ENCODE measurements at regions not wholly inside any gene's neighbourhood (a gene's known extent, or its start where the extent isn't known, plus 50 kb on each side); places are given as distances from the start of the nearest gene placed in this dataset.
"Not testable (repeated sequence)": the region's sequence is repeated elsewhere in the genome, so short reads cannot be mapped to it uniquely, and the experiment has no call there.

DNA sequence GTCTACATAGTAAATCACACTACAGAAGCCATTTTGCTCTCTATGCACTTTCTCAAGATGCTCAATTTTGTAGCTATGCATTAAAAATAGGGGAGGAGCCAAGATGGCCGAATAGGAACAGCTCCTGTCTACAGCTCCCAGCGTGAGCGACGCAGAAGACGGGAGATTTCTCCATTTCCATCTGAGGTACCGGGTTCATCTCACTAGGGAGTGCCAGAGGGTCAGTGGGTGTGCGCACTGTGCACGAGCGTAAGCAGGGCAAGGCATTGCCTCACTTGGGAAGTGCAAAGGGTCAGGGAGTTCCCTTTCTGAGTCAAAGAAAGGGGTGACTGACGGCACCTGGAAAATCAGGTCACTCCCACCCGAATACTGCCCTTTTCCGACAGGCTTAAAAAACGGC, 699.8 kb downstream of the XPNPEP1 start:
- H3K4me3 ChIP-seq; H3K27me3 ChIP-seq (replicated peaks); H3K36me3 ChIP-seq; H3K9me3 ChIP-seq (replicated peaks); H3K27ac ChIP-seq; DNase-seq (ENCODE audit: low read depth in 1 of 2, low spot score in 2 of 2); H3K4me1 ChIP-seq (replicated peaks): not testable (repeated sequence)

DNA sequence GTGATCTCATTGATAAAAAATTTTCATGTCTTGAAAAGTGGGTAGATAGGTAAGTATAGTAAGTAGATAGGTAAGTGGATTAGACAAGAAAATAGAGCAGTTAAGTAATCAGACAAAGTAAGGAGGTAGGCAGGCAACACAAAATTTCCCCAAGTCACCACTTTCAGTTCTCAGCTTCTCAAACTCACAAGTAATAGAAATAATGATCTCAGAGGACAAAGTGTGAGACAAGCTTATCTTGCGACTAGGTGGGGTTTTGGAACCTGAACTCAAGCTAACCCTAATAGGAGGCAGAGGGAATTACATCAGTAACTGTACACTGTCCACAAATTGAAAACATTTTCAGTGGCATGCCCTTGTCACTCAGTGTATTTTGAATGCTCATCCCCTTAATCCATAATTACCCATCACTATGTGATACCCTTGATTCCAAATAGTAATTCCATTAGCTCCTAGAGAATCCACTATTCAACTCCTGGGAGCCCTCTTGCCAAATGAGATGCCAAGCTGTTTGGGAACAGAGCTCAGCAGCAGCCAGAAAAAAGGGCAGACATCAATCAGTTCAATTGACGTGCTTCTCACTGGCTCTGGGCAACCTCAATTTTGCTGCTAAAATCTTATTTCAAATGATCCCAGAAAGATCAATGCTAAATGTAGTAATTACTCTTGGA, 703.2 kb downstream of the XPNPEP1 start:
- DNase-seq (ENCODE audit: low read depth in 1 of 2, low spot score in 2 of 2) = no peak
- Histone ChIP-seq H3K4me1 (replicated peaks) (no peaks in the 10 kb centered on the region), H3K36me3 (no peaks in the 10 kb centered on the region), H3K27me3 (replicated peaks) (no peaks in the 10 kb centered on the region), H3K27ac (no peak overlapping the region), H3K4me3 (no peak overlapping the region), H3K9me3 (replicated peaks) (no peaks in the 10 kb centered on the region)

DNA sequence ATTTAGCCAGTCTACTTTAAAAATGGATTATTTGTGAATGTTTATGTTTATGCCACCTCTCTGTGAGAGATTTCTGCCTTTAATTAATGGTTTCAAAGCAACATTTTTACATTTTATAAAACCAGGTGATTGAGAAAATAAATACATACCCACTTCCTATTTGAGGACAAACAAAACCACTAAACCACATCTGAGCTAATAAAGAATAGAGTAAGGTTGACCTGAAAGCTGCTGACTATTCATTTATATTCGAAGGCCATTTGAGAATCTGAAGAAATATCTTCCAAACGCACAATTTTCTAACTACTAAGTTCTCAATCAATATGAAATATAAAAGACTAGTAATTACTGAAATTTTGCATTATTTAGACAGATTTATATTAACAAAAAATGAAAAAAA, 705.1 kb downstream of the XPNPEP1 start:
- Histone ChIP-seq H3K27me3 (replicated peaks) (no peaks in the 10 kb centered on the region), H3K36me3 (no peaks in the 10 kb centered on the region), H3K27ac (no peak overlapping the region), H3K9me3 (replicated peaks) (no peaks in the 10 kb centered on the region), H3K4me1 (replicated peaks) (no peaks in the 10 kb centered on the region), H3K4me3 (no peak overlapping the region)
- no peak for DNase-seq (ENCODE audit: low read depth in 1 of 2, low spot score in 2 of 2)

DNA sequence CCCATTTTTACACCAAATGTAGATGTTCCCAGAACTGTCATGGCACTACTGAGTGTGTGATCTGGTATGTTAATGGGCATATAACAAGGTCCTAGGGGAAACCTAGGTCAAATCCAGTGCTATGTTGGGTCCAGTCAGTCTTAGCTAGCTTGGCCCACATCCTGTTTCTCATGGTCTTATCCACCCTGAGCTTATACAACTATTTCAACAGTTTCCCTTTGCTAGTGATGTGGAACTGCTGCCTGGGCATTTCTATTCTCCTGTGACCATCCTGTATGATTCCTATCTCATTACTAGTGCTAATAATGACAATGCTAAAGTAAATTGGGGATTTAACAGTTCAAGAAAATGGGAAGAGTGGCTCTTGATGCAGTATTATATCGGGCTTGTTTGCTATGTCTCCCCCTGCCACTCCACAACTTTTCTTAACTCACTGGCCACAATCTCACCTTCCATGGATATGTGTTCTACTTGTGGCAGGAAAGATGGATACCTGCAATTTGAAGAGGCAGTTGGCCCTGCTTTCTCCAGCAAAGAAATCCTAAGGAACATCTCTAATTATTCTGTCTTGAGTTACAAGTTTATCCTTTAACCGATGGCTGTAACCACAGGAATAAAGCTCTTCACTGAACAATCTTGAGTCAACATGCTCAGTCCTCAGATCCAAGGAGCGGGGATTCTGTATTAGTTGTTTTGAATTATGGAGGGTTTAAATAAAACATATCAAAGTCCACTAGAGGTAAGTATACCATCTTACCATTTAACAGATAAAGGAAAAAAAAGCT, 707.8 kb downstream of the XPNPEP1 start:
- Histone ChIP-seq H3K9me3 (replicated peaks) (no peaks in the 10 kb centered on the region), H3K27ac (no peak overlapping the region), H3K4me3 (no peak overlapping the region), H3K27me3 (replicated peaks) (no peaks in the 10 kb centered on the region), H3K36me3 (no peaks in the 10 kb centered on the region), H3K4me1 (replicated peaks) (no peaks in the 10 kb centered on the region)
- DNase-seq (ENCODE audit: low read depth in 1 of 2, low spot score in 2 of 2) = no peak

GRCh38 chr10:109214891-109215290, 708.4 kb downstream of the XPNPEP1 start:
- H3K9me3 ChIP-seq (replicated peaks); H3K27ac ChIP-seq; DNase-seq (ENCODE audit: low read depth in 1 of 2, low spot score in 2 of 2); H3K27me3 ChIP-seq (replicated peaks); H3K4me3 ChIP-seq; H3K4me1 ChIP-seq (replicated peaks); H3K36me3 ChIP-seq: not testable (repeated sequence)

- H3K4me1 ChIP-seq (replicated peaks) = peaks cover 19% of the 10 kb centered on the region
- no peak for DNase-seq (ENCODE audit: low read depth in 1 of 2, low spot score in 2 of 2)
- H3K36me3 ChIP-seq = no peaks in the 10 kb centered on the region
- no peaks in the 10 kb centered on the region for H3K9me3 ChIP-seq (replicated peaks)
- no peak overlapping the region for H3K4me3 ChIP-seq
- H3K27ac ChIP-seq = no peak overlapping the region
- no peaks in the 10 kb centered on the region for H3K27me3 ChIP-seq (replicated peaks)
Measured at GRCh38 chr10:109207361-109207760, 716.0 kb downstream of the XPNPEP1 start.

DNA sequence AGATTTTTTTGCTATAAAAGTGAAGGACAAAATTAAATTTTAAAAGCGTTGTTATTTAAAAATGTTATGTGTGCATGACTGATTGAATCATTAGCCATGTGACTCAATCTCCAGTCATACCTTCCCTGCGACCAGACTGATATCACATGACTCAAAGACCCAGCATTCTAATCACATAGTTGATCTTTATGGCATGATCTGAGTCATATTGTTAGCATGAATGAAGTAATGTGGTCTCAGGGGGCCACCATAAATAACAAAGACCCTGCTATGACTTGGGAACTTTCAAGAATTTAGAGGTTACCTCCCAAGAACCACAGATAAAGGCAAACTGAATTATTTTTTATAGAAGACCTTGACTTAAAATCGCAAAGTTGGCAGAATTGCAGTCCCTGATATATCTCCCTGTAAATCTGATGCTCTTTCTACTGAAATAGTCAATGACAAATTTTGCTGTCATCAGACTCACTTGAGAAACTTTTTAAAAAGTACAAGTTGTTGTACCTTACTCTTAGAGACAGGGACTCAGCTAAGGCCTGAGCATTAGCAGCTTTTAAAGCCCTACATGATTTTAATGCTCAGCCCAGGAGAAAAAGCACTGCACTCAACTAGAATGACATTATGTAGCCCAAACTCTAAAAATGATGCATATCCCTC, 717.3 kb downstream of the XPNPEP1 start:
- H3K4me1 ChIP-seq (replicated peaks) = peaks cover 19% of the 10 kb centered on the region
- no peaks in the 10 kb centered on the region for H3K36me3 ChIP-seq
- peak; percentile 56 to 76 for DNase-seq (ENCODE audit: low read depth in 1 of 2, low spot score in 2 of 2)
- peak overlapping the region; percentile 77 for H3K27ac ChIP-seq
- H3K9me3 ChIP-seq (replicated peaks) = no peaks in the 10 kb centered on the region
- no peak overlapping the region for H3K4me3 ChIP-seq
- no peaks in the 10 kb centered on the region for H3K27me3 ChIP-seq (replicated peaks)

DNA sequence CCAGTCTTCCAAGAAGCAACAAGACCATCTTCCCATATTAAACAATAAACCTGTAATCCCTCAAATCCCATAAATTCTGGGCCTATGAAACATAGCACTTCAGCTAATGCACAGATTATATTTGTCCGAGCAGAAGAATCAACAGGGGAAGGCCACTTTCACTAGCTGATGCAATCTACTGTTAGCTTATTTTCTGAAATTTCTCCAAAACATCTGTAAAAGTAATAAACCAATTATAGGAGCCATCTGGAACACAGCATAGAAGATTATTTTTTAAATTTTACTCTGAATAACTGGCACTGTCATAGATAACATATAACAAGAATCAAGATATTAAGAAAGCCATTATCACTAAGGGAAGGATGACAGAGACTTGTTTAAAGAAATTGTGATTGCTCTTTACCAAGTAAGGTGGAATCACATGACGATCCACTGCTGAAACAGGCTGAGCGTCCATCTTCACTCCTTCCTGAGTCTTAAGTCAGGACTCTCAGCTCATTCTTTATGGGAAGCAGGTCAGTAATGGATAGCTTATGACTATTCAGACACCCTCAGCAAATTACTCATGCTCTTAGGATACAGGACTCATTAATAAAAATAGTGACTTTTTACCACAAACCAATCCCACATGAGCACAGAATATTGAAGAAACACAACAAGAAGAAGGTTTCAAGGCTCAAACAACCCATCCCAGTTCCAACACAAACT, 719.5 kb downstream of the XPNPEP1 start:
- Histone ChIP-seq H3K9me3 (replicated peaks) (0 out of 2 replicates have a peak, but pooled peaks cover 2% of the 10 kb centered on the region), H3K27me3 (replicated peaks) (no peaks in the 10 kb centered on the region), H3K27ac (no peak overlapping the region), H3K4me1 (replicated peaks) (peaks cover 22% of the 10 kb centered on the region), H3K4me3 (no peak overlapping the region), H3K36me3 (no peaks in the 10 kb centered on the region)
- DNase-seq (ENCODE audit: low read depth in 1 of 2, low spot score in 2 of 2) = no peak

DNA sequence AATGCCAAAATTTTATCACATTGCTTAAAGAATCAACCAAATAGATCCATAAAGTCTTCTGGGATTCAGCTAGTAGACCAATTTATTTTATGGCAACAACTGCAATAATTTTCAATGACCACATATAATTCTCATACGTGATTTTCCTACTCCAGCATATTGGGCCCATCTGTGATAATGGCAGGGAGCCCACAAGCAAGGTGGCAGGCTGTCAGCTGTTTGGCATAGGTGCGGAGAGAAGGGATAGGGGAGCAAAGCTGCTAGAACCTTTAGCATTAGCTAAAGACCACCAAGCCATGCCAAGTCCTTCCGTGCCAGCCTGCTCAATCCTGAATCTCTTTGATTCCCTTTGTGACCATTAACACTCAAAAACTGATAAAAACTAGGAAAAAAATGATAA, 721.2 kb downstream of the XPNPEP1 start:
- no peak overlapping the region for H3K4me3 ChIP-seq
- H3K36me3 ChIP-seq = no peaks in the 10 kb centered on the region

GRCh38 chr10:109200646-109201045, 722.7 kb downstream of the XPNPEP1 start:
- no peak for DNase-seq (ENCODE audit: low read depth in 1 of 2, low spot score in 2 of 2)
- Histone ChIP-seq H3K4me1 (replicated peaks) (peaks cover 4% of the 10 kb centered on the region), H3K27me3 (replicated peaks) (no peaks in the 10 kb centered on the region), H3K27ac (no peak overlapping the region), H3K4me3 (no peak overlapping the region), H3K9me3 (replicated peaks) (0 out of 2 replicates have a peak, but pooled peaks cover 2% of the 10 kb centered on the region), H3K36me3 (no peaks in the 10 kb centered on the region)

More for the DNA sequence above, 721.2 kb downstream of the XPNPEP1 start:
- Histone ChIP-seq H3K9me3 (replicated peaks) (0 out of 2 replicates have a peak, but pooled peaks cover 2% of the 10 kb centered on the region), H3K27ac (no peak overlapping the region), H3K27me3 (replicated peaks) (no peaks in the 10 kb centered on the region), H3K4me1 (replicated peaks) (peaks cover 18% of the 10 kb centered on the region)
- no peak for DNase-seq (ENCODE audit: low read depth in 1 of 2, low spot score in 2 of 2)

GRCh38 chr10:109191823-109192222, 731.5 kb downstream of the XPNPEP1 start:
- H3K9me3 ChIP-seq (replicated peaks) = no peaks in the 10 kb centered on the region
- no peaks in the 10 kb centered on the region for H3K4me1 ChIP-seq (replicated peaks)
- no peak overlapping the region for H3K27ac ChIP-seq
- H3K36me3 ChIP-seq = no peaks in the 10 kb centered on the region
- no peak for DNase-seq (ENCODE audit: low read depth in 1 of 2, low spot score in 2 of 2)
- H3K4me3 ChIP-seq = no peak overlapping the region
- no peaks in the 10 kb centered on the region for H3K27me3 ChIP-seq (replicated peaks)

DNA sequence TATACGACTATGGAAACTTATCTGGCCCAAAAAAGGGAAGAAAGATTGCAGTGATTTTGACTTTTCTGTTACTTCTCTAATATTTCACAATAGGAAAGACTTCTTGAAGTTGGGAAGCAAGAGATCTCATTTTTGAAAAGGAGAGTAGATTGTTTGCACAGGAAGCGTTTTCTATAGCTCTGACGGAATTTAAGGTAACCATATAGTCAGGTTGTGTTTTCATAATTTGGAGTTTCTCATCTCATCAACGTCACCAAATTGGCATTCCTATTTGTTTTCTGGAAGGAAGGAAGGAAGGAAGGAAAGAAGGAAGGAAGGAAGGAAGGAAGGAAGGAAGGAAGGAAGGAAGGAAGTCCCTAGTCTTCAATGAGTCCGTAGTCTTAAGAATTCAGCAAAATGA, 732.0 kb downstream of the XPNPEP1 start:
- no peak for DNase-seq (ENCODE audit: low read depth in 1 of 2, low spot score in 2 of 2)
- Histone ChIP-seq H3K4me3 (no peak overlapping the region), H3K4me1 (replicated peaks) (no peaks in the 10 kb centered on the region), H3K27me3 (replicated peaks) (no peaks in the 10 kb centered on the region), H3K9me3 (replicated peaks) (no peaks in the 10 kb centered on the region), H3K27ac (no peak overlapping the region), H3K36me3 (no peaks in the 10 kb centered on the region)

DNA sequence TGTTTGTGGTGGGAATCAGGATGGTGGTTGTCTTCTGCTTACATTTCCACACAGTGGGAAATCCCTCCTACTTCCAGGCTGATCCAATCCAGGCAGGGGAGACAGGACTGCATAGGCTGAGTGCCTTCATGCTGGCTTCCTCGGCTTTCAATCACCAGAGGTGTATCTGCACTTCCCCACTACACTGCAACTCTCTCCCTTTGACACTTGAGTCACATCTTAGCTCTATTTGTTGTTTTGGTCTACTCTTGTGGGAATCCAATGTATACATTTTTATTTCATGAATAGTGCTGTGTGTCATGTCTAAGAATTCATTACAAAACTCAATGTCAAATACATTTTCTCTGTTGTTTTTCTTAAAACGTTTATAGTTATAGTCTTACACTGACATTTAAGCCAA, 735.6 kb downstream of the XPNPEP1 start:
- no peak overlapping the region for H3K4me3 ChIP-seq
- no peak for DNase-seq (ENCODE audit: low read depth in 1 of 2, low spot score in 2 of 2)
- no peaks in the 10 kb centered on the region for H3K36me3 ChIP-seq
- no peak overlapping the region for H3K27ac ChIP-seq
- H3K9me3 ChIP-seq (replicated peaks) = no peaks in the 10 kb centered on the region
- H3K27me3 ChIP-seq (replicated peaks) = no peaks in the 10 kb centered on the region
- peaks cover 6% of the 10 kb centered on the region; the same call in 1 of the 2 replicates for H3K4me1 ChIP-seq (replicated peaks)

All from SJSA1 (cell line).